H1 (cell line): ENCODE measurements at regions not wholly inside any gene's neighbourhood (a gene's known extent, or its start where the extent isn't known, plus 50 kb on each side); places are given as distances from the start of the nearest gene placed in this dataset.

Experiments used
- CTCF ChIA-PET: fragments of 300-600 bp; sonication (Branson Sonifier 250); formaldehyde crosslinking; loops from one replicate; lab custom pipeline; 2021; ENCODE audit not compliant: partially characterized antibody; lab: Charles Lee
- POLR2A ChIA-PET: fragments of 300-600 bp; sonication (Branson Sonifier 250); formaldehyde crosslinking; loops from one replicate; lab custom pipeline; 2021; ENCODE audit warnings: inconsistent platforms; ENCODE audit not compliant: partially characterized antibody; lab: Charles Lee
- DNase-seq, 2 experiments: peaks; one replicate each; pipeline versions ENCODE4 v3.0.0 to v3.0.0-alpha.2; 2010 to 2022; ENCODE audit warnings: low spot score in 2 of 2, low read depth in 1 of 2, mixed read lengths in 1 of 2
- FAIRE-seq: peaks from 2 replicates; lab custom pipeline; 2011; peaks lifted over from hg19 to GRCh38; lab: Jason Lieb, UNC
- H2AFZ ChIP-seq: 2 replicates; pipeline ENCODE4 v1.8.1; 2012; ENCODE audit warnings: low read length, inconsistent platforms
- H2AK5ac ChIP-seq: 2 replicates; pipeline ENCODE4 v1.6.1; 2013; ENCODE audit warnings: low read depth, low read length
- H2BK120ac ChIP-seq: replicated peaks from 2 replicates; pipeline ENCODE3; 2013; ENCODE audit warnings: low read depth, low read length, inconsistent platforms
- H2BK12ac ChIP-seq: 2 replicates; pipeline ENCODE4 v1.6.1; 2013; ENCODE audit warnings: low read depth, low read length
- H2BK15ac ChIP-seq: 2 replicates; pipeline ENCODE4 v1.6.1; 2013; ENCODE audit warnings: low read length
- H2BK20ac ChIP-seq: 2 replicates; pipeline ENCODE4 v1.6.1; 2013; ENCODE audit warnings: low read length
- H2BK5ac ChIP-seq: 2 replicates; pipeline ENCODE4 v1.6.1; 2013; ENCODE audit warnings: low read depth, low read length
- H3K14ac ChIP-seq: 2 replicates; pipeline ENCODE4 v1.6.1; 2013; ENCODE audit warnings: inconsistent platforms; ENCODE audit not compliant: insufficient read length
- H3K18ac ChIP-seq: 2 replicates; pipeline ENCODE4 v1.6.1; 2013; ENCODE audit warnings: low read length; ENCODE audit errors: extremely low read depth
- H3K23ac ChIP-seq: 2 replicates; pipeline ENCODE4 v1.6.1; 2013; ENCODE audit warnings: inconsistent platforms; ENCODE audit not compliant: insufficient read length
- H3K23me2 ChIP-seq: 2 replicates; pipeline ENCODE4 v1.6.1; 2013; ENCODE audit warnings: low read depth, low read length
- H3K27ac ChIP-seq: 2 replicates; pipeline ENCODE4 v1.6.1; 2011; ENCODE audit warnings: low read depth, low read length, inconsistent platforms
- H3K27me3 ChIP-seq, 4 experiments: replicated peaks in 1 of 4; 1 replicate in 1 of 4; 2 replicates in 3 of 4; pipeline versions ENCODE4 v1.6.1 to v1.8.1; 2011 to 2013; ENCODE audit warnings: low read length in 3 of 4, mild to moderate bottlenecking in 3 of 4, inconsistent platforms in 2 of 4, mixed read lengths in 2 of 4, moderate library complexity in 1 of 4; ENCODE audit not compliant: control insufficient read depth in 3 of 4, insufficient read depth in 3 of 4; ENCODE audit errors: extremely low read depth in 1 of 4
- H3K36me3 ChIP-seq, 4 experiments: 2 replicates each; pipeline versions ENCODE4 v1.6.1 to v1.8.1; 2011 to 2013; ENCODE audit warnings: mild to moderate bottlenecking in 4 of 4, low read length in 3 of 4, moderate library complexity in 2 of 4, control low read depth in 1 of 4, inconsistent platforms in 1 of 4; ENCODE audit not compliant: insufficient read depth in 4 of 4, control insufficient read depth in 2 of 4
- H3K4ac ChIP-seq: replicated peaks from 2 replicates; pipeline ENCODE3; 2013; ENCODE audit warnings: low read length, low read depth, mixed read lengths, inconsistent platforms; ENCODE audit not compliant: insufficient read length
- H3K4me1 ChIP-seq, 4 experiments: replicated peaks in 1 of 4; 1 replicate in 1 of 4; 2 replicates in 3 of 4; pipeline versions ENCODE4 v1.6.1 to v1.8.1; 2011 to 2013; ENCODE audit warnings: low read length in 3 of 4, inconsistent platforms in 2 of 4, mixed read lengths in 1 of 4; ENCODE audit not compliant: insufficient read depth in 4 of 4, control insufficient read depth in 3 of 4
- H3K4me2 ChIP-seq, 2 experiments: 2 replicates each; pipeline versions ENCODE4 v1.6.1 to v1.8.1; 2011 to 2013; ENCODE audit warnings: low read depth in 2 of 2, low read length in 2 of 2, control low read depth in 1 of 2, inconsistent platforms in 1 of 2, mild to moderate bottlenecking in 1 of 2; ENCODE audit not compliant: insufficient read depth in 1 of 2
- H3K4me3 ChIP-seq, 4 experiments: fragments of 200-600, 300-600 bp in 1 of 4; sonication (generic), shearing (Covaris generic), sonication (Bioruptor Twin) in 1 of 4; 2 replicates each; pipeline versions ENCODE4 v1.5.1 to v1.8.1; 2011 to 2016; ENCODE audit warnings: low read length in 4 of 4, low read depth in 3 of 4, control low read depth in 2 of 4, inconsistent platforms in 2 of 4, mild to moderate bottlenecking in 2 of 4, mixed read lengths in 1 of 4, moderate library complexity in 1 of 4; ENCODE audit not compliant: insufficient read depth in 2 of 4; ENCODE audit errors: extremely low read depth in 1 of 4
- H3K56ac ChIP-seq: replicated peaks from 2 replicates; pipeline ENCODE3; 2013; ENCODE audit warnings: low read depth, mild to moderate bottlenecking, mixed read lengths, low read length, inconsistent platforms; ENCODE audit not compliant: insufficient read length
- H3K79me1 ChIP-seq: 2 replicates; pipeline ENCODE4 v1.6.1; 2013; ENCODE audit warnings: low read depth, low read length, control low read depth
- H3K79me2 ChIP-seq, 2 experiments: 2 replicates each; pipeline versions ENCODE4 v1.6.1 to v1.8.1; 2012 to 2013; ENCODE audit warnings: low read length in 2 of 2, mild to moderate bottlenecking in 2 of 2, inconsistent platforms in 1 of 2; ENCODE audit not compliant: insufficient read depth in 2 of 2, control insufficient read depth in 1 of 2
- H3K9ac ChIP-seq, 4 experiments: replicated peaks in 1 of 4; 1 replicate in 1 of 4; 2 replicates in 3 of 4; pipeline versions ENCODE4 v1.6.1 to v1.8.1; 2011 to 2013; ENCODE audit warnings: low read depth in 3 of 4, low read length in 3 of 4, control low read depth in 2 of 4, mild to moderate bottlenecking in 2 of 4, moderate library complexity in 2 of 4, inconsistent platforms in 1 of 4; ENCODE audit errors: extremely low read depth in 1 of 4
- H3K9me3 ChIP-seq, 2 experiments: 2 replicates each; pipeline versions ENCODE4 v1.6.1 to v1.8.1; 2012 to 2013; ENCODE audit warnings: mild to moderate bottlenecking in 2 of 2, moderate library complexity in 2 of 2, control low read depth in 1 of 2, inconsistent platforms in 1 of 2, low read depth in 1 of 2, low read length in 1 of 2, mixed read lengths in 1 of 2; ENCODE audit not compliant: insufficient read depth in 2 of 2
- H4K20me1 ChIP-seq, 2 experiments: replicated peaks in 1 of 2; 2 replicates each; pipeline versions ENCODE3 to v1.8.1; 2011 to 2013; ENCODE audit warnings: inconsistent platforms in 2 of 2, low read length in 2 of 2, mild to moderate bottlenecking in 1 of 2; ENCODE audit not compliant: insufficient read depth in 2 of 2, control insufficient read depth in 1 of 2
- H4K5ac ChIP-seq: 2 replicates; pipeline ENCODE4 v1.6.1; 2013; ENCODE audit warnings: low read length, low read depth, mixed read lengths, inconsistent platforms; ENCODE audit not compliant: insufficient read length
- H4K8ac ChIP-seq: 2 replicates; pipeline ENCODE4 v1.8.0; 2013; ENCODE audit warnings: mild to moderate bottlenecking, moderate library complexity, low read length, inconsistent platforms; ENCODE audit not compliant: insufficient read depth; ENCODE audit errors: extremely low read depth
- H4K91ac ChIP-seq: replicated peaks from 2 replicates; pipeline ENCODE3; 2013; ENCODE audit warnings: low read length, mixed read lengths, inconsistent platforms; ENCODE audit not compliant: insufficient read length
- CBX5 ChIP-seq: fragments of 300-800, 300-1000 bp; sonication (generic); IDR thresholded peaks from 2 replicates; pipeline ENCODE4 v1.7.1; 2016; ENCODE audit warnings: antibody characterized with exemption, low read length, low read depth
- CHD2 ChIP-seq: IDR thresholded peaks from 2 replicates; pipeline ENCODE4 v1.6.1; 2012; ENCODE audit warnings: low read length, improper control_type of control experiment
- EP300 ChIP-seq, 2 experiments: IDR thresholded peaks; 1 replicate in 1 of 2; 2 replicates in 1 of 2; pipeline ENCODE4 v1.6.1; 2011 to 2012; ENCODE audit warnings: low read depth in 2 of 2, low read length in 2 of 2, mild to moderate bottlenecking in 2 of 2, borderline replicate concordance in 1 of 2, inconsistent platforms in 1 of 2, moderate library complexity in 1 of 2
- NRF1 ChIP-seq: IDR thresholded peaks from 2 replicates; pipeline ENCODE4 v1.6.1; 2011; ENCODE audit warnings: mild to moderate bottlenecking, low read depth, low read length, improper control_type of control experiment
- PHF8 ChIP-seq: fragments of 200-600 bp; sonication (generic); conservative IDR thresholded peaks from 2 replicates; pipeline ENCODE4 v1.7.1; 2012; ENCODE audit warnings: low read depth, mild to moderate bottlenecking, inconsistent platforms, low read length, moderate library complexity
- POLR2AphosphoS5 ChIP-seq: IDR thresholded peaks from 2 replicates; pipeline ENCODE4 v1.6.1; 2011; ENCODE audit warnings: low read depth, low read length
- RXRA ChIP-seq: IDR thresholded peaks from 2 replicates; pipeline ENCODE4 v1.6.1; 2011; ENCODE audit warnings: low read depth, mild to moderate bottlenecking, low read length, moderate library complexity; ENCODE audit not compliant: insufficient read depth
- SIN3A ChIP-seq, 2 experiments: IDR thresholded peaks in 1 of 2; conservative IDR thresholded peaks in 1 of 2; 2 replicates each; pipeline ENCODE4 v1.6.1; 2011 to 2012; ENCODE audit warnings: low read length in 2 of 2, improper control_type of control experiment in 1 of 2, low read depth in 1 of 2, mild to moderate bottlenecking in 1 of 2
- SP2 ChIP-seq: IDR thresholded peaks from 2 replicates; pipeline ENCODE4 v1.6.1; 2012; ENCODE audit warnings: mild to moderate bottlenecking, low read length, inconsistent platforms
- SRF ChIP-seq: IDR thresholded peaks from 2 replicates; pipeline ENCODE4 v1.6.1; 2011; ENCODE audit warnings: mild to moderate bottlenecking, low read depth, low read length, moderate library complexity
- SUZ12 ChIP-seq: fragments of 200-600 bp; sonication (generic); IDR thresholded peaks from 2 replicates; pipeline ENCODE4 v1.6.1; 2012; ENCODE audit warnings: mild to moderate bottlenecking, inconsistent platforms, low read length, moderate library complexity, mixed read lengths
- TBP ChIP-seq: IDR thresholded peaks from 2 replicates; pipeline ENCODE4 v1.6.1; 2011; ENCODE audit warnings: low read depth, low read length, improper control_type of control experiment
- TCF12 ChIP-seq: IDR thresholded peaks from 2 replicates; pipeline ENCODE4 v1.6.1; 2011; ENCODE audit warnings: low read depth, mild to moderate bottlenecking, low read length
- WGBS, 2 experiments: shearing (Covaris generic) in 1 of 2; methylation state at CpG; one replicate each; pipeline versions ENCODE4 v1.1.6 to v1.1.7; 2013 to 2015; ENCODE audit warnings: low lambda C conversion rate in 2 of 2, mixed read lengths in 2 of 2, inconsistent platforms in 1 of 2, low coverage in 1 of 2, missing lambda C conversion rate in 1 of 2; ENCODE audit not compliant: insufficient replicate concordance in 2 of 2, insufficient coverage in 1 of 2, insufficient read length in 1 of 2; ENCODE audit errors: extremely low coverage in 1 of 2, missing lambda C conversion rate in 1 of 2; 5-methylcytosine and 5-hydroxymethylcytosine counted together
- TF ChIP-seq, protein P1 (sequence below): IDR thresholded peaks from 2 replicates; pipeline ENCODE4 v1.6.1; 2011; ENCODE audit warnings: low read depth, mild to moderate bottlenecking, low read length; ENCODE audit not compliant: insufficient read depth
- TF ChIP-seq, protein P2 (sequence below): IDR thresholded peaks from 2 replicates; pipeline ENCODE4 v1.6.1; 2012; ENCODE audit warnings: inconsistent platforms

DNA sequence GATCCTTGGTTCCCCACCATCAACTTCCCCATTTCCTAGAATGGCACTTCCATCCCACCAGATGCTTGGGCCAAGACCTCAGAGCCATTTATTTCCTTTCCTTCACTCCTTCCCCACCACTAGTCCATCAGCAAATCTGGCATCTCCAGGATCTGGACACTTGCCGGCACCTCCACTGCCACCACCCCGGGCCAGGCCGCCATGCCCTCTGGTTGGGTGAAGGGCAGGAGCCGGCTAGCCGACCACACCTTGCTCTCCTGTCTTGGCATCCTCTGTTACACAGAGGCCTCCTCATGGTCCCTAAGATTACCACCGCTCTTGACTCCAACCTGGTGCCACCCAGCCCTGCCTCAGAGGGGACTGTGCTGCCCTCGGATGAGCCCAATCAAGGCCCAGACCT, 104.5 kb downstream of the RMI2 start:
- H3K4me2 ChIP-seq, result no peak overlapping the region
- H2BK20ac ChIP-seq, result no peak overlapping the region
- no peak overlapping the region for H3K23ac ChIP-seq
- H3K56ac ChIP-seq, result no peak overlapping the region
- no peaks in the 10 kb centered on the region for H3K27me3 ChIP-seq
- DNase-seq, result no peak
- peaks cover 0 to 4% (median 0%) of the 10 kb centered on the region in 4 experiments; a peak in 1 of 8 replicates for H3K36me3 ChIP-seq
- H2BK5ac ChIP-seq, result no peak overlapping the region
- no peak overlapping the region for H2BK12ac ChIP-seq
- H3K79me1 ChIP-seq, result no peaks in the 10 kb centered on the region
- no peak overlapping the region for H3K9ac ChIP-seq
- no peak overlapping the region for H4K8ac ChIP-seq
- H3K79me2 ChIP-seq, result no peaks in the 10 kb centered on the region
- no peak overlapping the region for H2BK15ac ChIP-seq
- no peaks in the 10 kb centered on the region for H3K9me3 ChIP-seq
- no peaks in the 10 kb centered on the region for H3K4me1 ChIP-seq
- H3K4me3 ChIP-seq, result no peak overlapping the region
- FAIRE-seq, result no peak
- H4K5ac ChIP-seq, result no peak overlapping the region
- H3K23me2 ChIP-seq, result no peaks in the 10 kb centered on the region
- H2AK5ac ChIP-seq, result no peak overlapping the region
- no peak overlapping the region for H2AFZ ChIP-seq
- no peak overlapping the region for H4K91ac ChIP-seq
- ChIA-PET POLR2A (no interaction called here), CTCF (interaction anchor here (0.7 kb wide), 1 partner anchor 39 kb away, joined by 3 read pairs; no protein-coding TSS in a partner anchor)
- H3K27ac ChIP-seq, result no peak overlapping the region
- 92% methylated on average over 7 of the region's 7 CpGs; no CpG with 5 or more reads in 1 of the 2 experiments for WGBS, 2 experiments
- H4K20me1 ChIP-seq, result no peaks in the 10 kb centered on the region
- no peak overlapping the region for H2BK120ac ChIP-seq
- no peak overlapping the region for H3K14ac ChIP-seq
- H3K4ac ChIP-seq, result no peak overlapping the region
- no peak overlapping the region for H3K18ac ChIP-seq
- TF ChIP-seq SRF (no peak), NRF1 (no peak), SUZ12 (no peak), TBP (no peak), CBX5 (no peak), CHD2 (no peak), POLR2AphosphoS5 (no peak), PHF8 (no peak), RXRA (no peak), EP300 (IDR thresholded peaks at IDR 0.05; ENCODE audit: borderline replicate concordance in 1 of 2, low read depth in 2 of 2, low read length in 2 of 2) (no peak), TCF12 (no peak), SIN3A (conservative IDR thresholded peaks at IDR 0.05 in 1 of 2, IDR thresholded peaks at IDR 0.05 in 1 of 2; ENCODE audit: low read depth in 1 of 2, low read length in 2 of 2) (no peak), SP2 (no peak)
- TF ChIP-seq, protein P1, sequence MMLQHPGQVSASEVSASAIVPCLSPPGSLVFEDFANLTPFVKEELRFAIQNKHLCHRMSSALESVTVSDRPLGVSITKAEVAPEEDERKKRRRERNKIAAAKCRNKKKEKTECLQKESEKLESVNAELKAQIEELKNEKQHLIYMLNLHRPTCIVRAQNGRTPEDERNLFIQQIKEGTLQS, result no peak
- TF ChIP-seq, protein P2, sequence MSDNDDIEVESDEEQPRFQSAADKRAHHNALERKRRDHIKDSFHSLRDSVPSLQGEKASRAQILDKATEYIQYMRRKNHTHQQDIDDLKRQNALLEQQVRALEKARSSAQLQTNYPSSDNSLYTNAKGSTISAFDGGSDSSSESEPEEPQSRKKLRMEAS, result no peak
